Effector CD4-positive, alpha-beta T cell (primary cell): ENCODE measurements at regions not wholly inside any gene's neighbourhood (a gene's known extent, or its start where the extent isn't known, plus 50 kb on each side); places are given as distances from the start of the nearest gene placed in this dataset.

Experiments used
- DNase-seq: peaks from one replicate; pipeline ENCODE4 v3.0.0-alpha.2; 2020

DNA sequence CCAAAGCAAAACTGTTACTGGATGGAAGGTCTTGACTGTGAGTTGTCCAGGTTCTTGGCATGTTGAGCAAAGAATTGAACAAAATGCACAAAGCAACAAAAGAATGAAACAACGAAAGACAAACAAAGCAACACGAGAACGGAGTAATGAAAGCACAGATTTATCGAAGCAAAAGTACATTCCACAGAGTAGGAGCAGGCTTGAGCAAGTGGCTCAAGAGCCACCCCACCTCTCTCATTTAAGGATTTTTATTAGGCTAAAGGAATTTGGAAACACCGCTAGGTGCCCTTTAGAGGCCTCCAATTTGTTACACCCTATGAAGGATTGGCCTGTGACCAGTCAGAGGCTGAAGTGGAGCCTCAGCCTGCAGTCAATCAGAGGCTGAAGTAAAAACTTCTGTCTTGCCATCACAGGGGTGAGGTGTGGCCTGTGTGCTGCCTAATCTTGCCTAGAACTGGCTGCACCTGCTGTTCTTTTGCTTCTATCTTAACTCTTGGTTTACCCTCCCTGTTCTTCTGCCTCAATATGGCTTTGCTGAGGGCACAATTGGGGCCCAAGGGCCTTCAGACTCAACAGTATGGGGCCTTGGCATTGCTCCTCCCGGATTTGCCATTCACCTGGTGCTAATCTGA is 59.4 kb upstream of the FTH1 start:
- no peak for DNase-seq

DNA sequence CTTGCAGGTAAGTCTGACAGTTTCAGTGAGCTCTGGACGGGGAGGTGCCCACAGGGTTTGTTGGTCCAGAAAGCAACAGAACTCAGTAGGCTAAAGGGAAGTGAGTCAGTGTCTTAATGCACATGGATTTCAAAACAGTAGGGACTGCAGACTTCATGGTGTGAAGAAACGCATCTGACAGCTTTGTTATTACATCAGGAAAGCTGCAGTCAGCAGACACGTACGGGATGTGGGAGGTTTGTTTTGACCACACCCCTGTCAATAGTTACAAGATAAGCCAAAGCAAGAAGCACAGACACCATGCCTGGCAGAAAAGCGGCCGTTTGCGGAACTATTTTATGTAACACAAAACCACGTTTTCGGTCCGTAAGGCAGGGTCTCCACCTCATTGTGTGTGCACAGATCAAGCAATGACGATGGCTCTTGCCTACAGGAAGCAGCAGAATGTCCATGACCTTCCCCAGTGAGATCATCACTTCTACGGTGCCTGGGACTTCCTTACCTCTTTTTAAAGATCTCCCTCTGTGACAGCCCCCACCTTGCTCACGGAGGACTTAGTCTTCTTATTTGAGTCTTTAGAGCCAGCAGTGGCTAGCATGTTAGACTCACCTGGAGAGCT is 58.2 kb upstream of the FTH1 start:
- peak; percentile 79 for DNase-seq

DNA sequence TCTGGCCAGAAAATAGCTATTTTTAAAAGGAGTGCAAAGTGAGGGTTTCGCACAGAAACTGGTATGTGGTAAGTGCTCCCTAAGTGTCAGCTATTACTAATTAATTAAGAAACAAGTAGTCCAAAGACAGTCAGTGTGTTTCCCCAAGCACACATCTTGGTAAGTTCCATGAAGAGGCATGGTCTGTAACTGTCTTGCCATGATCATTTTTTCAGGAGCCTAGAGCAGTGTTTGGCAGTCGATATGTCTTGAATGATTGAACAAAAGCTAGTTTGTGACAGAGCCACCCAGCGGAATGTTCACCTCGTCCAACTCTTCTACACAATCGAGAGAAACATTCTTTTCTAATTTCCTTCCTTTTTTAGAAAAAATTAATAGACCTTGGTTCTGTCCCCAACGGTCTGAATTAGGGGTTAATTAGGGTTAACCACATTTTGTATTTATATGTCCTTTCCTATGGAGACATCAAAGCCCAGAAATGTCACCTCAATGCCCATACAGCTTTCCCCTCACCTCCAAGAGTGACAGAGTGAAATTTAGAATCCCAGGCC is 57.6 kb upstream of the FTH1 start:
- DNase-seq = no peak

DNA sequence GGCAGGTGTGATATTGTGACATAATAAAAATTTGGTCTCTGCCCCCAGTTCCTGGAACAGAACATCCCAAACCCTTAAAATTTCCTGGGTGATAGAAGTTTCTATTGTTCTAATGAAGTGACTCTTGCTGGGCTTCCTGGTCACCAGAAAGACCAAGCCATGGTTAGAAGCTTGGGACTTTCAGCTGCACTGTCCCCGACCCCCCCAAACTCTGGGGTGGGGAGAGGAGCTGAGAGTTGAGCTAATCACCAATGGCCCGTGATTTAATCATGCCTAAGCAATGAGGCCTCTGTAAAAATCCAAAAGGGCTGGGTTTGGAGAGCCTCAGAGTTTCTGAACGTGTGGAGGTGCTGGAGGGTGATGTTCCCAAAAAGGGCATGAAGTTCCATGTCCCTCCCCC is 54.8 kb upstream of the FTH1 start:
- DNase-seq = no peak

DNA sequence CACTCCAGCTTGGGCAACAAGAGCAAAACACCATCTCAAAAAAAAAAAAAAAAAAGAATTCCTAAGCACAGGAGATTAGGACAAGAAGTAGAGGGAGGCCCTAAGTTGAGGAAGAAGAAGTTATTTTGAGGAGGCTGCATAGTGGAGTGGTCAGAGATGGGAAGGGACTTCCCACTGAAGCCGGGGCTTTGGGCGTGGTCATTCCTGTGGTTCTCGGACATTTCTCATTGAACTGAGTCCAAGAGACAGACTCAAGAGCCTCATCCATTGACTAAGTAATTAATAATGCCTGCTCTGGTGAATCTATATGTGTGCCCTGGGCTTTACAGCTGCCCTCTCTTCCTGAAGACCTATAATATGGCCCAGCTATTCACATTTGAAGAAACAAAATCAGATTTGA is 53.2 kb upstream of the FTH1 start:
- no peak for DNase-seq

DNA sequence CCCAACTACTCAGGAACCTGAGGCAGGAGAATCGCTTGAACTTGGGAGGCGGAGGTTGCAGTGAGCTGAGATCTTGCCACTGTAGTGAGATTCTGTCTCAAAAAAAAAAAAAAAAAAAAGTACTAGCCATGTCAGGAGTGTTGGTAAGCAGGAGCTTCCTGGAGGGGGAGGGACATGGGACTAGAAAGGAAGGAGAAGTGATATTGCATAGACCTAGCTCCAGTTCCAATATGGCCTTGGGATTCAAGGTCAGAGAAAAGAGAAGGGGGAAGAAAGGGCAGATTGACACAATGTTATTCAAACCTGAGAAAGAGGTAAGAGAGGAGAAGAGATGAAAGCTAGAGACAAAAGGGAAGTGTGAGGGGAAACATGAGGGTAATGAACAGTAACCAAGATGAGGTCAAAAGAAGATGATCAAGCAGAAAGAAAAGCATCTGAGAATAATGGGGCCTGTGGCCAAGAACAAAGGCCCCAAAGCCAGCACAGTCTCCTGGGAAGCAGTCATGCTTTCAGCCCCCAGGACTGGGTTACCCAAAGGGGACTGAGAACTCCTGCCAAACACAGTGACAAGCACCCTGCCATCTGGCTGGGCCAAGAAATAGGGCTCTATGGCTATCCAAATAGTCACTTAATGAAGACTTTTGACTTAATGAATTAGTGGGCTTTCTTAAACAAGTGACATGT is 51.7 kb upstream of the FTH1 start:
- no peak for DNase-seq

DNA sequence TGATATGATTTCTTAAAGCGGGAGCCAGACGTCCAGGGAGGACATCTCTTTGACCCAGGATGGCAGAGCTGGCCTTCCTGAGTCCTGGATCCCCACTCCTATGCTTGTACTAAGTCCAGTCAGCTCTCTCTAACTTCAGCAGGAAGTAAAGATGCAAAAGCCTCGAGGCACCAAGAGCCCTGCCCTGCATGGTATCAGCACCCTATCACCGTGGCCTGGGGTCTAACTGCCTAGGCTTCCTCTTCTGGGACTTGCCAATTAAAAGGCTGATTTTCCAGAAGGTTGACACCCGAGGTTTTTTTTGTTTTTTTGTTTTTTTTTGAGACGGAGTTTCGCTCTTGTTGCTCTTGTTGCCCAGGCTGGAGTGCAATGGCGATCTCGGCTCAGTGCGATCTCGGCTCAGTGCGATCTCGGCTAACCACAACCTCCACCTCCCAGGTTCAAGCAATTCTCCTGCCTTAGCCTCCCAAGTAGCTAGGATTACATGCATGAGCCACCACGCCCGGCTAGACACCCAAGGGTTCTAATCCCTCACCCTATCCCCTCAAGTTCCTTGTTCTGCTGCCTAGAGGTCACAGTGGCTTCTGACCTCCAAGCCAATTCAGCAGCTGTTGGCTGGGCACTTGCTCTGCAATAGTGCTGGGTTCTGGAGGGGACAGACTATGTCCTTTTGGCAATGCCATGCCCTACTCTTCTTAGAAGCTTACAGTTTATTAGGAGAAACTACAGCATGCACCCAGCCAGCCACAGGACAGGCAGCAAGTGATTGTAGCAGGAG is 50.6 kb upstream of the FTH1 start:
- DNase-seq = no peak
